LoVo (cell line): ENCODE measurements at regions not wholly inside any gene's neighbourhood (a gene's known extent, or its start where the extent isn't known, plus 50 kb on each side); places are given as distances from the start of the nearest gene placed in this dataset.
"Not testable (repeated sequence)": the region's sequence is repeated elsewhere in the genome, so short reads cannot be mapped to it uniquely, and the experiment has no call there.

Experiments used
- DNase-seq: peaks from one replicate; pipeline ENCODE4 v3.0.0-alpha.2; 2016; ENCODE audit warnings: low spot score

GRCh38 chr14:46433381-46433780, 218.2 kb downstream of the RPL10L start:
- no peak for DNase-seq

- no peak for DNase-seq
Observed at GRCh38 chr14:46432516-46432915, 219.1 kb downstream of the RPL10L start.

DNA sequence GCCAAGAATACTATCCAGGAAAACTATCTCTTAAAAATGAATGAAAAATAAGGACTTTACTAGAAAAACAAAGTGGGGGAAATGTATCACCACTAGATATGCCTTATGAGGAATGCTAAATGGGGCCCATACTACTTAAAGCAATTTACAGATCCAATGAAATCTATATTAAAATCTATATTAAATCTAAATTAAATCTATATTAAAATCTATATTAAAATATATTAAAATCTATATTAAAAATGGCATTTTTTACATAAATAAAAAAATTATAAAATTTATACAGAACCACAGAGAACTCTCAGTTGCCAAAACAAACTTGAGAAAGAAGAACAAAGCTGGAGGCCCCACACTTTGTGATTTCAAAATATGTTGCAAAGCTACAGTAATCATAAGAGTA, 234.5 kb downstream of the RPL10L start:
- DNase-seq = no peak

DNA sequence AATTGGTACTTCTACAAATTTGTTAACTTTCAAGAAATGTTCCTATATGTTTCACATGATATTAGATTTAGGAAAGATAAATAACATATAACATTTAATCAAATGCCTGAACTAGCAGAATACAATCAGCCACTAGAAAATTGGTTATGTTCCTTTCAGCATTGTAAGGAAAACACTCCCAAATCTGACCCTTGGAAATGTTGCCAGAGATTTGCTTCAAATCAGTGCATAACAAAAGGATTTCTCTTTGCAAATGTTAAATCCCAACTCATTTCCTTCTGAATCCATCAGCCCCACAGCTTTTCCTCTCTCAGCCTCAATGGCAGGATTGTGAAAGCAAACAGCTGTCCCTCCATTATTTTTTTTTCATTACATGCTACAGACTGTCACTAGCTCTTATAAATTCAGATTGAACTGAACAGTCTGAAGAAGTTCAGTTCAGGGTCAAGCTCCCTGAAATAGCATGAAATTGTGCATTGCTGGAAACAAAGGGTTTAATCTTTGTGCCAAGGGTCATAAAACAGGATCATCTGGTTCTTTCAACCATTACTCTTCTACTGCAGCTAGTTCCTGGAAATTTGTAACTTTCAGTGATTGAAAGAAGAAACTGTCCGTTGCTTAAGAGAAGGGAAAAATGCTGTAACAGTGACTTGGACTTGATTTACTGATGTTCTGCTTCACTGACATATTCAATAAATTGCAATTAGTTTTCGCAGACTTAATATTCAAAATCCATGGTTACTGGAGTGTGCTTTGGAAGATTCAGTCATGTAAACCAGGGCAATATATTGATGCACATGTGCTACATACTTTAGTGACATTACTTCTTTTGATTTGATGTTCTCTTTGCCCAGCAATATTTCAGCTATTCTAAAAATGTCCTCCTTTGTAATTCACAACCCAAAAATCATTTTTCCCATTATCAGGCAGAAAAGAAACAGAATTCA, 246.4 kb downstream of the RPL10L start:
- DNase-seq = no peak

DNA sequence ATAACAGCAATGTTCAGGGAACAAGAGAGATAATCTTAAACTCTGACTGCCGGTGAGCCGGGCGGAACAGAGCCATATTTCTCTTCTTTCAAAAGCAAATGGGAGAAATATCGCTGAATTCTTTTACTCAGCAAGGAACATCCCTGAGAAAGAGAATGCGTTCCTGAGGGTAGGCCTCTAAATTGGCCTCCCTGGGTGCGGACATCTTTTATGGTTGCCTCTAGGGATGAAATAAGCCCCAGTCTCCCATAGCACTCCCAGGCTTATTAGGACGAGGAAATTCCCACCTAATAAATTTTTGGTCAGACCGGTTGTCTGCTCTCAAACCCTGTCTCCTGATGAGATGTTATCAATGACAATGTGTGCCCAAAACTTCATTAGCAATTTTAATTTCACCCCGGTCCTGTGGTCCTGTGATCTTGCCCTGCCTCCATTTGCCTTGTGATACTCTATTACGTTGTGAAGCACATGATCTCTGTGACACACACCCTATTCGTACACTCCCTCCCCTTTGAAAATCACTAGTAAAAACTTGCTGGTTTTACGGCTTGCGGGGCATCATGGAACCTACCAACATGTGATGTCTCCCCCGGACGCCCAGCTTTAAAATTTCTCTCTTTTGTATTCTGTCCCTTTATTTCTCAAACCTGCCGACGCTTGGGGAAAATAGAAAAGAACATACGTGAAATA, 249.4 kb downstream of the RPL10L start:
- DNase-seq = not testable (repeated sequence)

DNA sequence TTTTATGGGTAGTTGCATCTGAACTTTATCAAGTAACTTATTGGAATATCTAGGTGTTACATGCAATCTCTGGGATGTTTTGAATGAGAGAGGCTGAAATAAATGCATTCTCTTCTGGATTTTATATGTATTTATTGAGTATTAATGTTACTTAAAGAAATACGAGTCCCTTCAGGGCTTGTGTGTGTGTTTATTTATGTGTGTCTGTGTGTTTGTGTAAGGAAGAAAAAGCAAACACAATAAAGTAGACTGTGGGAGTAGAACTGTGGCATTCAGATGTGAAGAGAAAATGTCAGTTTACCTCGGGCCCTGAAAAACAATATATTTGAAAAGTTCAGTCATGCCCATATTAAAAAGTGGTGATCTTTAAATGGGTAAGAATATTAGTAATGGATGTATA, 250.5 kb downstream of the RPL10L start:
- DNase-seq = no peak

GRCh38 chr14:46399049-46399448, 252.5 kb downstream of the RPL10L start:
- no peak for DNase-seq

- DNase-seq = no peak
Observed at GRCh38 chr14:46384611-46385010, 267.0 kb downstream of the RPL10L start.

GRCh38 chr14:46381674-46382073, 269.9 kb downstream of the RPL10L start:
- no peak for DNase-seq

- DNase-seq = no peak
Observed at GRCh38 chr14:46378248-46378647, 273.3 kb downstream of the RPL10L start.

DNA sequence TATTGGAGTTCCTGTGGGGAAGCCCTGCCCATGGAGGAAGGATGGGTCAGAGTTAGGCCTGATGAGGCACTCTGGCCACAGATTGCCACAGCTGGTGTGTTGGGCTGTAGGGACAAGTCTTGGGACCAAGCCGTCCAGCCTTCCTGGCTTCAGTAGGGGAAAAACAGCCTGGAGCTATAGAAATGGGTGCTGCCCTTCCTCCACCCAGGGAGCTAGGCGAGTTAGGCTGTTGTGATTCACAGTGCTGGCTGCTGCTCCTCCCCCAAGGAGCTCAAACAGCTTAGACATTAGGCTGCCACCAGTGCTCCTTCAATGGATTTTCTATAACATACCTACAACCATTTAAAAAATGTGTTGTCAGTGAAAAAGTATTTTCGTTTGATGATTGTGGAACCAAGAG, 274.3 kb downstream of the RPL10L start:
- DNase-seq = no peak

- no peak for DNase-seq
Observed at GRCh38 chr14:46369391-46369790, 282.2 kb downstream of the RPL10L start.

DNA sequence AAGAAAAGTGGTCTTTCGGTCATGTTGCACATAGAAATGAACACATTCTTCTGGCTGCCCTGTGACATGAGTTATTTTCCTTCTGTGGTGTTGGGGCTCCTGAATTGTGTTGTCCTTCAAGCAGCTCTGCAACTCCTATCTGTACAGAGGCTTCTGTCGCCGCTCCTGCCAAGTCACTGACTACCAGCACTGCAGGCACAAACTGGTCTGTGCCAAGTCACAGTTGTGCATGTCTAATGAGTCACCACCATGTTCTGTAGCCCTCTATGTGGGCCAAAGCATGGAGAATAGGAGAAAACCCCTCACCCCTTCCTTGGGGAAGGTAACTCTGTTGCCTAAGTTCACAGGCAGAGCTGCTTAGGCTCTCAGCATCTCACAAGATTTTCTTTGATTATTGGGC, 283.3 kb downstream of the RPL10L start:
- no peak for DNase-seq

- no peak for DNase-seq
Observed at GRCh38 chr14:46352844-46353243, 298.7 kb downstream of the RPL10L start.

DNA sequence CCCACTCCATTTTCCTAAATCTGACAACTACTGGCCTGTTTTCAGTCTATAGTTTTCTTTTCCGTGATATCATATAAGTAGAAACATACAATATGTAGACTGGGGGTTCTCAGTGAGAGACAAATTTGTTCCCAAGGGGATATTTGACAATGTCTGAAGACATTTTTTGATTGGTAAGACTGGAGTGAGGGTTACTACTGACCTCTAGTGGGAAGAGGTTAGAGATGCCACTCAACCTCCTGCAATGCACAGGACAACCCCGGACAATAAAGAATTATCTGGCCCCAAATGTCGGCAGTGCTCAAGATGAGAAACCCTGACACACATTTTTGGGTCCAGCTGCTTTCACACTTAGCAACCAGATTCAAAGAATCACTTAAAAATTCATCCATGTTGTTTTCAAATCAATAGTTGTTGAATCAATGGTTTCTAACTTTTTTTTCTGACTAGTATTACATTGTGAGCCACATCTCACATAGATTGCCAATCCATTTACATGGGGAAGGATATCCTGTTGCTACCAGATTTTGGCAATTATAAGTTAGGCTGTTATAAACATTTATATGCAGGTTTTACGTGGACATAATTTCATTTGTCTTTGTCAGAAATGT, 307.1 kb downstream of the RPL10L start:
- DNase-seq = peak; percentile 18

DNA sequence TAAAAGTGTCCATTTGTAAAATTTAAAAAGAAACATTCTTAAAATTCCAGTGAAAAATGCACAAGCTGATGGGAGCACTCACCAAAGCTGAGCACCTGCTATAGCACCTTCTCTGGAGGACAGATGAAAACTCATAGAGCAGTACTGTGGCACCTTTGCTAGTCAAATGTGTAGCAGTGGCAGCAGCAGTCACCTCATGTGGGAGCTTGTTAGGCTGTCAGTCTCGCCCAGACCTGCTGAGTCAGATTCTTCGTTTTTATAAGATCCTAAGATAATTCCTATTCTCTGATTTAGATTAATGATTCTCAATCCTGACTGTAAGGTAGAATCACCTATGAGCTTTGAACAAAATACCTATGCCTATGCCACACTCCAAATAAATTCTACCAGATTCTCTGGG, 325.8 kb downstream of the RPL10L start:
- DNase-seq = no peak

DNA sequence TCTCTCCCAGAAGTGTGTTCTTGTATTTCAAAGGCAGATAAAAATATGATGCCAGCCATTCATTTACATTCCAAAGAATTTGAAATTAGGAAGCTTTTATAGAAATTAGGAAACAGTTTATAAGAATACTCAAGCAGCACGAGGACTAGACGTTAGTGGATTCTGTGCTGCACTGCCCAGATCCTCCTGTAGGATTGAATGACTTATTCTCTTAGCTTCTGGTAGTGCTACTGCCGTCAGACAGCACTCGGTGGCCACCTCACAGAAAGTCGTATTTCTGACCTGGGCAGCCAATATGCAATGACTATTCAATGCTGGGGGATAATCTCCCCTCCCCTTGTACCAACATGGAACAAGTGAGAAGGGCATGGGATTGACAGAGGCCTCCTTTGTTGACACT, 326.4 kb downstream of the RPL10L start:
- no peak for DNase-seq

DNA sequence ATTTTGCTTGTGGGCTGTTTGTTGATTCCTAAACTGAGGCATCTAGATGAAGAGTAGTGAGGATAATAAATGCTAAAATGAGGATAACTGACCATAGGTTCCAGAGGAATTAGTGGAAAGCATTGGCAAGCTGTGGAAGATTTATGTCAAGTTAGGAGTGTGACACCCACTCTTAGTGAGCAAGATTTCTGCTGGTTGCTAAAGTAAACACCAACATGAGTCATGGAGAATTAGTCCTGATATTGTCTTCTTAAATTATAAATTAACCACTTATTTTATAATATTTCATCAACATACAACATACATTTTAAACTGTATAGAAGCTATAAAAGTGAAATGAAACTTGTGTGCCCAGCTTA, 328.2 kb downstream of the RPL10L start:
- no peak for DNase-seq

DNA sequence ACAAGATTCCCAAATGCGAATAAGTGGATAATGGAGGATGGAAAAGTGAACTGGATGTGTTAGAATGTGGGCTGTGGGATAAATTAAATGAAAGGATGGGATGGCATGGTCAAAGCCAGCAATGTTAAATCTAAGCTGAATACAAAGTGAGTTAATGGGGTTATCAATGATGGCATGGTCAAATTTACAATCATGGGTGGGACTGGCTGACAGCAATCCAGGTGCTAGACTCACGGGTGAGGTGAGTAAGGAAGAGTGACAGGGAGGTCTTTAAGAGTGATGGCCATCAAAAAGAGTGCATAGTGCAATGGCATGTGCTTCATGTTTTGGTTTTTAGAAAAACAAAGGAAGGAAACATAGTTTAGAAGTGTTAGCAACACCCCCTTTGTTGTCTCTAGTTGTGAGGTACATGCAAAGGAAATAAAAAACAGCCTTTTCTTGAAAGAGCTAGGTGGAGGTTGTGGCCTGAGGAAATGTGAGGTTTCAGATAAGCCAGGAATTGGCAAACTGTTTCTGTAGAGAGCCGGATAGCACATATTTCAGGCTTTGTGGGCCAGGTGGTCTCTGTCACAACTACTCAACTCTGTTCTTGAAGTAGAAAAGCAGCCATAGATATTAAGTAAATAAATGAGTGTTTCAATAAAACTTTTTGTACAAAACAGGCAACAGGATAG, 328.7 kb downstream of the RPL10L start:
- DNase-seq = no peak

- no peak for DNase-seq
Observed at GRCh38 chr14:46322076-46322475, 329.5 kb downstream of the RPL10L start.

DNA sequence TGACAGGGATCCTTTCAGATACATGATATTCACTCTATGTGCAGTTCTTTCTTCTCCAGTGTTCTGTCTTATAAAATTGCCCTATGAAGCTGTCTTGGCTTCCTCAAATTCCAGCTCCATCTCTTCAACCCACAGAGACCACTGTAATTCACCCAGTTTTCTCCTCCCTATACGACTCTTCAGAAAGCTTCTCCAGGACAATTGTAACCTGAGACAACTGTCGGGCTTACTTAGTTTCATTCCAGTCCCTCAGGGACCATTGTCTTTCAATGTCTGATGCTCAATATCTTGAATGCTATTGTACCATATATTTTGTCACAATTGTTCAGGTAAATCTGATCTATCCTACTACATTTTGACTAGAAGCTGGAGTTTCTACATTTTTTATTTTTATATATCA, 345.3 kb downstream of the RPL10L start:
- no peak for DNase-seq

DNA sequence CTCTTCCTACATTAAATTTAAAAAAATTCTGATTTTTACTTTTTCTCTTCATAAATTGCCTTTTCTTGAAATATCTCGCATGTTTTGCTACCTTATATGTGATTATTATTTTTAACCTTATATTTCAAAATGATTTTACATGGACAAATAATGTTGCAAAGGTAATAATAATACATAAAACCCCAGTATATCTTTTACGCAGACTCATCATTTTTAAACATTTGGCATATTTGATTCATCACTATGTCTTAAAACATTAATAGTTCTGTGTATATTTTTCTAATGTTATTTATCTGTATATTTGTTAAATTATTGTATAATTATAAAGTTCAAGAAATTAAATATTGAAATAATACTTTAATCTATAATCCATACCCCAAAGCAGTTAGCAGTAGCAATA, 350.8 kb downstream of the RPL10L start:
- no peak for DNase-seq

DNA sequence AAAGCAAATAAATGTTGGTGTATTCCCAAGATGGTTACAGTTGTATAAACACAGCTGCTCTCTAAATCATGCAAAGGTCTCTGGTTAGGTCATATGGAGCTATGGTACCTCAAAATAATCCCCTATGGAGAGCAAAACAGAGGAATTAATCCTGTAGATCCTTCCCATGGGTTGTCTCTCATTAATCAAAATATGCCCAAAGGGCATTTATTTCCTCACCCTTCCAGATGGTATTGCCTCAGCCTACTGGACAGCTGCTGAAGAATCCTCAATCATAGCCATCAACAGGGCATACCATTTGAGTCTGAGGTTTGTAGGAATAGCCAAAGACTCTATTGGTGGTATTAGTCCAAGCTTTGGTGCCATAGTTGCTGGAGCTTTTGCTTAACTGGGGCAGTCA, 360.9 kb downstream of the RPL10L start:
- DNase-seq = no peak
